ELF-1 (cell line): ENCODE measurements at regions not wholly inside any gene's neighbourhood (a gene's known extent, or its start where the extent isn't known, plus 50 kb on each side); places are given as distances from the start of the nearest gene placed in this dataset.

Source experiments
- DNase-seq: peaks from one replicate; pipeline ENCODE4 v3.0.0-alpha.2; 2016; ENCODE audit warnings: low read depth, low spot score

DNA sequence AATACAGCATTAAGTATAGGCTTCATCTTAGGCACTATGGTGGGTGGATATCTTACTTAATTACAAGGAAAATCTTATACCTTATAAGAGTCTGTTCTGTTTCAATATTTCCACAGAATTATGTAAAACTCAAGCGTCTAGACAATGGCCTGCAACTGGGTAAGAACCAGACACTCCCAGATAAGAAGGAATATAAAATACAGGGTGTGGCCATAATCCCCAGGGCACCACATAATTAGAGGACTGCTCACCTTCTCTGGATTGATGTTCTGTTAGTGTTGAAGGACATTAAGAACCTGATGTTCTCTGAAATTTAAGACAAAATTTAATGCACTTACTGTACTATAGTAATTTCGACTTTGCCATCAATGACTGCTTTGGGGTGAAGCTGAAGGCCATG, 198.2 kb upstream of the ARSJ start:
- DNase-seq: no peak

DNA sequence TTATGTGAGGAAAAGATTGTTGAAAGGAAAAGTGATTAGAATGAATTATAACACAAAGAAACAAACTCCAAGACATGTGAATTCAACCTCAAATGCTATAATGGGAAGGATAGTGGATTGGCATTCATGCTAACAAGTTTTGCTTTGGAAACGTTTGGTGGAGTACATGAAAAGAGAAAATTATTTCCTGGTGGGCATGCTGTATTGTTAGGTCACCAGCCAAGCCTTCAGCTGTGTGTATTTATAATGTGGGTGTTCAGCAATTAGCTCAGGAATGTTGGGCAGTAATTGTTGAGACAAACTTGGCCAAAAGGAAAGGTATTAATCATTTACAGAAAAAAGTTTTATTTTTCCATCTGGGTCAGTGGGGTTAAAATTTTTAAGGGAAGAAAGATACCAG, 198.9 kb upstream of the ARSJ start:
- no peak for DNase-seq

DNA sequence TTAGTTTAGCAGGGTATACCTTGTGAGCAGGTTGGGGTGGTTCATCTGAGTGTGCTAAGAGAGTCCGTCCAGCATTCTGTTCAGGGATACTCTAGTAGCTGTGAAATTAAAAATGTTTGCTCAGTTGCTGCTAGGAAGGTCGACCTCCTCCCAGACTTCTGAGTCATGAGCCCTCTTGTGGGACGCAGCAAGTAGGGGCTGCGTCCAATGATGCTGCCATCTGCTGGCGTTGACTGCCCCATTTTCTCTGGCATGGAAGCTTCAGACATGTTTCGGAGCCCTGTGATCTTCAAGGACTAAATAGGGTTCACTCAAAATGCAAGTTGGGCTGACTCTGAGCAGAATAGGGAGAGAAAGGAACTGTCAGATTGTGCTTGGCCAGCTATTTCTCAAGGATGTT, 201.0 kb upstream of the ARSJ start:
- peak; percentile 70 for DNase-seq

DNA sequence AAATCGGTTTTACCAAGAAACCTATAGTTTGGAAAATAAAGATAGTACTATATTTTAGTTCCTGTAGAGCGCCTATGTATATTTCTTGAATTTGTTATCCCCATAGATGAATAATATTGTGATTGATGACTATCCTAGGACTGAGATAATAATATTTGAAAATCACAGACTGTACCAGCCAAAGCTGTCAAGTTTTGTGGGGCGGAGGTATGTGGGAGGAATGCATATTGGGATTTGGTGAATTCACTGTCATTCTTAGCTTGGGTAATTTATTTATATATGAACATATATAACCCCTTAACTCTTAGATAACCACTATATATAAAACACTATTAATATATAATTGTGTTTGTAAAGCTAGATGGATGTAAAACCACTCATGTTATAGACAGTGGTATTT, 205.5 kb upstream of the ARSJ start:
- DNase-seq: no peak

DNA sequence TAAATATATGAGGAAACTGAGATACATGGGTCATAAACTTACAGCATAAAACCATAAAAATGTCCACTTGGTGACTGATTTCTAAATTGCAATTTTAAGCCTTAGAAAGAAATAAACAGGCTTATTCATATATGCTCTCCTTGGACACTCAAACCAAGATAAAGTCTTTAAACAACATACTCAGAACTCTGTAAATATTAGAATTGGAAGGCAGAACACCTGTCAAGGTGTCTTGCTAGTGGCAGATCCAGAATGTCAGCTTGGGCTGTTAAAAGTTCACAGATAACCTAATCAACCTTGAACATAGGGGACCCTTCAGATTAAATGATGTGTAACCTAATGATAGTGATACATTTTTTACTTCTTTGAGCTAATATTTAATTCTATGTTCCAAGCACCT, 208.1 kb upstream of the ARSJ start:
- no peak for DNase-seq

DNA sequence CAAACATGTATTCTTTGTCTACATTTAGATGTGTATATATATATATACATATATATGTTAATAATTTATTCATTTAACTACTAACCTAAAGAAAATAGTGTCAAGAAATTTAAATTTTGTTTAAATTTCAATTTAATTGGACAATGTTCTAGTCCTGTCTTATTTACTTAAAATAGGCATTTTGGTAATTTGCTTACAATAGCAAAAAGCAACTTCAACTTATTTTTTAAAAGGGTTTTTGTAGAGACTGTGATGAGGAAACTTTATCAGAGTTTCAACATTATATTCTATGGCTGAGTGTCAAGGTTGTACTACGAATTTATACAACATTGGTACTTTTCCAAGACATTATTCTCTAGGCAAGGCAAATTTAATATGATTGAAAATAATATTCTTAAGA, 212.0 kb upstream of the ARSJ start:
- DNase-seq: no peak

DNA sequence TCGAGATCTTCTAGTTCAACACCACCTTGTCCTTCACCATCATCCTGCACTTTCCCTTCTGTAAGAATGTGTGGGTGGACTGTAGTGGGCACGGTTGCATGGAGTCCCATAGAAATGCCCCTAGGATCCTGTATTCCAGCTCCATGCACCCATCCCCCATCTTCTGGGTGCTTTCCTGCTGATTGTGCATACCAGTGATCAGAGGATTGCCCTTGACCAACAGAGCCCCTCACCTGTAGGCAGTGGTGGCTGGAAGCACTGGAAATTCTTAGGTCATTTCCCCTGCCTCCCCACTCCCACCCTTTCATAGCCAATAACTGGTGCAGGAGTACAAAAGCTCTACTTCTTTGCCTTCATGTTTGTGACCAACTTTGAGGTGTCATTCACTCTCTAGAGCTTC, 213.4 kb upstream of the ARSJ start:
- DNase-seq: no peak

DNA sequence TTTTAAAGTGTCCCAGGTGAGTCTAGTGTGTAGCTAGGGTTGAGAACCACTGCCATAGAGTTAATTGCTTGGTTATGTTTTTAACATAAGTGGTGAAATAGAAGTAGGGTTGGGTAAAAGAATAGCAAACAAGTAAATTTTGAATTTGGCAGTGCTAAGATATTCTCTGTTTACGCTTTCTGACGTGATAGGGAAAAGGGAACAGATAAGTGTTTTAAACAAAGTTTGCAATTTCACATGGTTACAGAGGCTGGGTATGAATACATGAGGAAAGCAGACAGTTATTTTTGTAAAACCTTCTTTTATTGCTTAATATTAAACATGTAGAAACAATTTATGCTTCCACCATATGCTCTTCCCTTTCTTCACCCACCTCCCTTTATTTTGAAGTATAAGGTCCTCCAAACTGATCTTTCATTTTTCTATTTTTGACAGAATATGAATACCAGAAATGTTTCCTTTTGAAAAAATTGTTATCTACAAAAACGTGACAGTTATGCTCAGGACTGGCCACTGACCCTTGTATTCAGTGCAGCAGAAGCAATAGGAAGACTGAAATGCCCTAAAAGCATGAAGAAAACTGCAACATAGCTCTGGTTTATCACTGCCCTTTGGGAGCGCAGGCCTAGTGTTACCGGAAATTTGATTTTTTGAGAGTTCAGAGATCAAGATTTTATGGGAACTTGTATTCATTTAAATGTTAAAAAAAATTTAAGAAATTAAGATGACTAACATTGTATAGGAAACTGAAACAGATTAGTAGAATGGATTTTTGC, 214.4 kb upstream of the ARSJ start:
- no peak for DNase-seq

DNA sequence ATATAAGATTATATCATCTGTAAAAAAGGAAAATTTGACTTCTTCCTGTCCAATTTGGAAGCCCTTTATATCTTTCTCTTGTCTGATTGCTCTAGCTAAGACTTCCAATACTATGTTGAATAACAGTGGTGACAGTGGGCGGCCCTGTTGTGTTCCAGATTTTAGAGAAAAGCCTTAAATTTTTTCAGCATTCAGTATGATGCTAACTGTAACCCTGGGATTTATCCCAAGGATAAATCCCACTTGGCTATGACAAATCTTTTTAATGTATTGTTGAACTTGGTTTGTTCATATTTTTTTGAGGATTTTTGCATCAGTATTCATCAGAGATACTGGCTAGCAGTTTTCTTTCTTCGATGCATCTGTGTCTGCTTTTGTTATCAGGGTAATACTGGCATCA, 217.2 kb upstream of the ARSJ start:
- no peak for DNase-seq

DNA sequence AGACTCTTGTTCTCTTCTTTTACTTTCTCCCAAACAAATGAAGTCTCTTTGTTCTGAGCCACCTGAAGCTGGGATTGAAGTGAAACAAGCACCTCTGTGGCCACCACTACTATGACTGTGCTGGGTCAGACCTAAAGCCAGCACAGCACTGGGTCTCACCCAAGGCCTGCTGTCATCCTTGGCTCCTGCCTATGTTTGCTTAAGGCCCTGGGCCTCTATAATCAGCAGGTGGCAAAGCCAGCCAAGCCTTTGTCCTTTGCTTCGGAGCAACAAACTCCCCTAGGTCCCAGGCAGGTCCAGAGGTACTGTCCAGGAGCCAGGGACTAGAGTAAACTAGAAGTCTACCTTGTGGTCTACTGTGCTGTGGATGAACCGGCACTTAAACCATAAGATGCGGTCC, 220.6 kb upstream of the ARSJ start:
- no peak for DNase-seq

DNA sequence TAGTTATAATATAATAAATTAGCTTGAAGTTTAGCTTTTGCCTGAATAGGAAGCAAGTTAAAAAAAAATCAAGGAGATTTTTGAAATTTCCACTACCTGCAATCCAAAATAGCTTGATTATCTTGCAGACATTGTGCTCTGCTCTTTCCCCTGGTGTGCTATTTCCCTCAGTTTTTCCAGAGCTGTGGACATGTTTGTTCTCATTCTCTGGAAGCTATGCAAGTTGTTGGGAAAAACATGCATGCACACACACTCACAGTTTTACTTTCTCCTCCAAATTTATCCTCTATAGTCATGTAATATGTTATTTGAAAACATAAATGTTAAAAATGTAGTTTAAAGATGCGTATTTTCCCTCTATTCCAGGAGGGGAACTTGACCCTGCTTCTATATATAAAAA, 225.8 kb upstream of the ARSJ start:
- DNase-seq: no peak

DNA sequence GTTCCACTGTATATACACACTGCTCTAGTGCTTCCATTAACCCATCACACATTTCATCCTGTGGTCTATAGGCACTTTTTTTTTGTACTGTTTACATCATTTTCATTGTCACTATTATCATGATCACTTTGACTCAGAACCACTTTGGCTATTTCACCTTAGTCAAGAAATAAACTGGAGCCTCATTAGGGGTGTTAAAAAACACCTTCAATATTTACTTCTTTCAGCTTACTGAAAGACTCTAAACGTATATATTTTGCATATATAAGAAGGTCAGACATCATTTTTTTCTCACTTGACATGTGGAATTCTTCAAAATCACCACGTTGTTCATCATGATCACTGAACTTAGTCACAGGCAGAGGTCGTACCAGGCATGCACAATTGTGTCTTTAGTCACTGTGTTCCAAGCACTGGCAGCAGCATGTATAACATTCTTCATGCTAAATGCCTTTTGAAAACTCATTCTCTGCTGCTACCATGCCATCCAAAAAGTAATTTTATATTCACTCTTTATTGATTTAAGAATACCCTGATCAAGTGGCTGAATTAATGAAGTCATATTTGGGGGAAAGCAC, 229.2 kb upstream of the ARSJ start:
- no peak for DNase-seq

DNA sequence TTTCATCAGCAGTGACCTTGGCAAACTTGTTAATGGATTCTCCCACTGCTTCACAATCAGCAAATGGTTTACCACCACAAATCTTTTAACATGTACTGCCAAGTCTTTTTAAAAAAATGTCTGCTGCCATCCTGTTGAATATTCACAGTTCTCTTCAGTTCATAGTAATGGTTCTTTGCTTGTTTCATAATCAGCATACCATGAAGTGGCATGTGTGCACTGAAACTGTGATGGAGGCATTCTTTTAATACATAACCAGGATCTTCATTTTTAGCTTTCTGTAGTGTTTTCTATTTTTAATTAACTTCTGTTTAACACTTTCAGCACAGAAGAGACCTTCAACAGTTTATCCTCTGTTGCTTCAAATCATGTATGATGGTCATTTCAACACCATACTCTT, 230.1 kb upstream of the ARSJ start:
- no peak for DNase-seq

DNA sequence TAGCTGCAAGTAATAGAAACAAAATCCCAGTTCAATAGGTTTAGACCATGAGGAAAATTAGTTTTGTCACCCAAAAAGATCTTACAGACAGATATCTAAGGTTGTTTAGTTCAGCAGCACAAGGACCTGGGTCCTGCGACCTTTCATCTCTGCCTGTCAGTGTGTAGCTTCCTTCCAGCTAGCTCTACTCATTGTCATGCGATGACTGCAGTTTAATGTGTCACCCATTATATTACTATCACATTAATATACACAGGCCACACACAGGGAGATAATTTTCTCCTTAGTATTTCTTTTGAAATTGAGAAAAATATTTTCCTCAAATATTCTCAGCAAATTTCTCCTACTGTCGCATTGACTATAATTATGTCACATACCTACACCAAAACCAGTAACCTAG, 232.1 kb upstream of the ARSJ start:
- no peak for DNase-seq

DNA sequence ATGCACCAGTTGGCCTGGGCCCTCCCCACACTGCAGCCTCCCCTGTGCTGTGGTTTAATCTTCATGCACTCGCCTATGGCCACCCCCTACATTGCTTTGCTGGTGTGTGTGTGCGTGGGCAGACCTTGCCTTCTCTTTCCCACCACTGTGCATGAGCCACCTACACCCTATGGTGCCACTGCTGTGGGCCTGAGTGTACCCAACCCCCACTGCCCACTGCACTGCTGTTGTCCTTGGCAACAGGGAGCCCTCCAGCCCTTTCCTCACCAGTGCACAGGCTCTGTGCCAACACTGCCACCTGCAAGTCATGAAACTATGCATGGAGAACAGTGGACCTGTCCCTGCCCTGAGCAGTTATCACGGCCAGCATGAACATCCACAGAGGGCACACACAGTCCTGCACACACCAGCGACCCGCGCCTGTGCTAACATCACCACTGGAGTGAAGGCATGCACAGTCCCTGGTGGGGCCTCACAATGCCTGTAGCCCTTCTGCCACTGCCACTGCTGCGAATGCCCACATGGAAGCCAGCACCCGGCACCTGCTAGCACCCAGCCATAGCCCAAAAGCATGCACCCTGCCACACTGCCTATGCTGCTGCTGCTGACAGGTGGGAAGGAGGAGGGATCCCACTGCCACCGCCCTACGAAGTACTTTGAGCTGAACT, 237.8 kb upstream of the ARSJ start:
- no peak for DNase-seq

DNA sequence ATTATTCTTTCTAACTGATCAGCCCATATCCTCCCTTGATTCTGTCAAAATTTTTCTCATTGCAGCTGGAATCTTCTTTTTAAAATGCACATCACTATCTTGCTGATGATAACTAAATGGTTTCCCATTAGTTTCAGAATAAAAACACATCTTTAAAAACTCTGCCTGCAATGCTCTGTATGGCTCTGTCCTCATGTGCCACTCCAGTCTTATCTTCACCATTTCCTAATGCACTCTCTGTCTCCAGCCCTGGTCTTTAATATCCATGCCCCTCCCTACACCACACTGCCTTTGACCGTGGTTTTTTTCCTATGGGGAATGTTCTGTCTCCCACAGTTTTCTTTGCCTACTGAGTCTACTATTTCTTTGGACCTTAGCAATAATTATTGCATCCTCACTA, 244.1 kb upstream of the ARSJ start:
- DNase-seq: no peak

DNA sequence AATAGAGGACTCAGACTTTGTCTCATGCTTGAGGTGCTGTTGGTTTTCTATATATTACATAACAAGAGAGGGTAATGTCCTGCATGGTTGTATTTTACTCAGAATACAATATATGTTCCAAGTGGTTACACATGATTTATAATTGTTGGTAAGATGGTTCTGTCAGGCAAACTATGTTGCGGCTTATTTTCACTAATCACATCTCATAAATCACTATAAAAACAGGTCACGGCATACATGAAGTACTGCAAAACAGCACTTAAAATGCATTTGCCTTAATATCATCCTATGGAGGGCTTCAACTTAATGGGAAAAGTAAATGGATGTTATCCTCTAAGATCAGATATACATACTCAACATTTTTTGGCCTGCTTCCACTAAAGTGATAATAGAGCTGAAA, 246.0 kb upstream of the ARSJ start:
- no peak for DNase-seq

DNA sequence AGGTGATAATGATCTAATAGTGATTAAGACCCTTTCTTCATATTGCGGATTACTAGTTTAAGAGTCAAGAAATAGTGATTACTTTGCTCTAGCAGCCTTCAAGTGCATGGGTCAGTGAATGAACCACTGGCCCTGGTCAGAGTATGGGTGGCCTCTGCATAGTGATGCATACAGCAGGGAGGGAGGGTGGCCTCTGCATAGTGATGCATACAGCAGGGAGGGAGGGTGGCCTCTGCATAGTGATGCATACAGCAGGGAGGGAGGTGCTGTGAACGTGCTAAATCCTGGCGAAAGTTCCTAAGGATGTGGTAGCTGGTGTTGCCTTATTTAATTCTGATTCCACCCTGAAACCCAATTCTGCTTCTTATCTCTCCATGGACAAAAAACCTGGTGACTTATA, 246.7 kb upstream of the ARSJ start:
- DNase-seq: no peak

DNA sequence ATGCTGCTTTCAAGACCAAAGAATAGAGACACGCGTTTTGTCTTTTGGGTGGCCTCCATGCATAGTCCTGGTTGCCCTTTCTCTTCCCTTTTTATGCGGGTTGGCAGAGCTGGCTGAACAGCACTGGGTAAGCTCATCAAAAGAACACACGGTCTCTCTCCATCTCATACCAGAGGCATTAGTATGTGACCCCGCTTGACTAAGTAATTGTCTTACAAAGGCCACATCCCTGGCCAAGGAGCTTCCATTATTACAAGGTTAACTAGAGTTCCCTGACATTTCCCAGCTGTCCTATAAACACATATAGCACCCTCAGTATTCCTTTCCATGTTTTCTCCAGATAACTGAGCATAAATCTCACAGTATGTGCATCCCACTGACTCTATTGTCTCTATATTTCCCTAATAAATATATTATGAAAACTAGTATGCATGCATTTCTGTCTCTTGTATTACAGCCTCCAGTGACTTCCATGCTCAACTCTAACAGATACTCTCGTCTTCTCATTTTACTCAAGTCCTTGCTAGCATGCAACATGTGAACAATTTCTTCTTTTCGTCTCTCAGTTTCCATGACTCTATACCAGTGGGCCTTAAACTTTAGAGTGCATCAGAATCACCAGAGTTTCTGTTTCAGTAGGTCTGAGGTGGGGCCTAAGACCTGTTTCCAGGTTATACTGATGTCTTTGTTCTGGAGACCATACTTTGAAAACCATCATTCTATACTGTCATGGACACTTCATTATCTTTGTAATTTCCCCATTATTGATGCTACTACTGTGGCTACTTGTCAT, 247.7 kb upstream of the ARSJ start:
- DNase-seq: no peak

DNA sequence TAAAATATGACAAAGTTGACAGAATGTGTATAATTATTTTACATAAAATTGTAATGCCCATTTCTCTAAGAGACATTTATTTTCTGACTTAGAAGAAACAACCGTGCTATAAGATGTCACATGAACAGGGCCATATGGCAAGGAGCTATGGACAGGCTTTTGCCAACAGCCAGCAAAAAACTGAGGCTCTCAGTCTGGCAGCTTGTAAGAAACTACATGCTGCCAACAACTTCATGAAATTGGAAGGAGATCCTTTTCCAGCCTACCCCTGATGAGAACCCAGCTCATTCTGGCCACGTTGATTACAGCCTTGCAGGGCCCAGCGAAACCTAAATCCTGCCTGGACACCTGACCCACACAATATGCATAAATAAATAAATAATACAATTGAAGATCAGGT, 250.3 kb upstream of the ARSJ start:
- DNase-seq: no peak

DNA sequence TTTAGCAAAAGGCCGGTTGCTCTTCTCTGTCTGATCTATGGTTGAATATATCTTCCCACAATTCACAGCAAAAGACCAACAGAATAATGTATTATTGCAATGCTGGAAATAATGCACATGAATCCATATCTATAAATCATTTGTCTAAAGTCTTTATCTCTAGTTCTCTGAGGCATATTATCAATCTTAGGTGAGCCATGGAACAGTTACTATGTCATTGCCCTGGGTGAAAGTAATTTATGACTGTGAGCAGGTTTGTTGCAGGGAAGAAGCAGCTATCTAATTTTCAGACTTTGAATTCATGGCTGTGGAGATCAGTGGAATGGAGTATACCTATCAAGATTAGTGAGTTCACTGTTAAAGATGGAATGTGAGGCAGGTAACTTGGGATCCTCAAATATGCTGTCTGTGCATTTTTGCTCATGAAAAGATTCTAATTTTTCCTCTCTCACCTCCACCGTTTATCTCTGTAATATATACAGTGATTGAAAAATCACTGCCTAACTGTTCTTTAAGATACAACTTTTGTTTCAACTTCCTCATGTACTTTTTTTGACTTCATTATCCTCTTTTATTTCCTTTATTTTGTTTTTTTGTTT, 256.8 kb upstream of the ARSJ start:
- no peak for DNase-seq

DNA sequence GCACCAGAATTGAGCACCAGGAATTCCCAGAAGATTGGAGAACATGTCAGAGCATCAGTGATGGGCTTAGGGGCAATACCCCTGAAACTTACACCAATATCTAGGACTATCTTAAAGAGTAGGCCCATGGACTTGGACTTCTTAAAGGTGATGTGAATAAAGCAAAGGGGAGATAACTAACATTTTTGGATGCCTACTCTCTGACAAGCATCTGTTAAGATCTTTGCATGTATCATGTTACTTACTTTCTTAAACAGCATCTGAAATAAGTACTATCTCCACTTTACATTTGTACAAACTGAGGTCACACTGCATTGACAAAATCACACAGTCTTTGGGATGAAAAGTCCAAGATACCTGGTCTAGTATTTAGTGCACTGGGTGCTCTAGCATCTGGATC, 258.6 kb upstream of the ARSJ start:
- no peak for DNase-seq
